ENCODE measurements at regions not wholly inside any gene's neighbourhood (a gene's known extent, or its start where the extent isn't known, plus 50 kb on each side); places are given as distances from the start of the nearest gene placed in this dataset.

GRCh38 chr2:7116511-7116910, 199.3 kb downstream of the RNF144A start:
- H3K9me2 ChIP-seq (replicated peaks; ENCODE audit: control insufficient read depth, low read length): no peaks in the 10 kb centered on the region

DNA sequence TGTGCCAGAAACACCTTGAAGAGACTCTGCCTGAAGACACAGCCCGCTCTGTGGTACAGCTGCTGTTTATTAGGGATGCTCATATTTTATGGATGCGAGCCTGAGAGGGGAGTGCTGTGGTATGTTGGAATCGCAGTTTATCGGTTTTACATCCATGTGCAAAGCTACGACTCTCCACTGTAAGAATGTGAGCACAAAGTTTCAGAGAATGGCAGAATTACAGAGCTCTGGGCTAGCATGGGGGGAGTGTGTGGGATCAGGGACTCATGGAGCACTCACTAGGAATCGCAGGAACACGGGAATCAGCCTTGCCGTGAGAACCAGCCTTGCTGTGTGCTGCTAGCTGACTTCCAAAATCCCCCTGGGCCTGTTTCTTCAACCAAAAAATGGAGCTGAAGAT, 199.9 kb downstream of the RNF144A start:
- no peaks in the 10 kb centered on the region for H3K4me1 ChIP-seq (ENCODE audit: control insufficient read depth, low read length)
- H3K79me2 ChIP-seq (ENCODE audit: control insufficient read depth, low read length): no peaks in the 10 kb centered on the region
- no peaks in the 10 kb centered on the region for H3F3A ChIP-seq (ENCODE audit: control insufficient read depth, insufficient read depth)
- H3K27ac ChIP-seq (ENCODE audit: low read depth, low read length): no peak overlapping the region
- no peaks in the 10 kb centered on the region for H3K36me3 ChIP-seq (ENCODE audit: control insufficient read depth, low read length)
- no peaks in the 10 kb centered on the region for H3K9me2 ChIP-seq (replicated peaks; ENCODE audit: control insufficient read depth, low read length)
- H3K27me3 ChIP-seq (ENCODE audit: control insufficient read depth, low read length): peaks cover 14% of the 10 kb centered on the region
- H3K4me2 ChIP-seq (ENCODE audit: low read length): no peak overlapping the region
- H3K4me3 ChIP-seq (ENCODE audit: low read length): no peak overlapping the region
- TF ChIP-seq, protein P1, sequence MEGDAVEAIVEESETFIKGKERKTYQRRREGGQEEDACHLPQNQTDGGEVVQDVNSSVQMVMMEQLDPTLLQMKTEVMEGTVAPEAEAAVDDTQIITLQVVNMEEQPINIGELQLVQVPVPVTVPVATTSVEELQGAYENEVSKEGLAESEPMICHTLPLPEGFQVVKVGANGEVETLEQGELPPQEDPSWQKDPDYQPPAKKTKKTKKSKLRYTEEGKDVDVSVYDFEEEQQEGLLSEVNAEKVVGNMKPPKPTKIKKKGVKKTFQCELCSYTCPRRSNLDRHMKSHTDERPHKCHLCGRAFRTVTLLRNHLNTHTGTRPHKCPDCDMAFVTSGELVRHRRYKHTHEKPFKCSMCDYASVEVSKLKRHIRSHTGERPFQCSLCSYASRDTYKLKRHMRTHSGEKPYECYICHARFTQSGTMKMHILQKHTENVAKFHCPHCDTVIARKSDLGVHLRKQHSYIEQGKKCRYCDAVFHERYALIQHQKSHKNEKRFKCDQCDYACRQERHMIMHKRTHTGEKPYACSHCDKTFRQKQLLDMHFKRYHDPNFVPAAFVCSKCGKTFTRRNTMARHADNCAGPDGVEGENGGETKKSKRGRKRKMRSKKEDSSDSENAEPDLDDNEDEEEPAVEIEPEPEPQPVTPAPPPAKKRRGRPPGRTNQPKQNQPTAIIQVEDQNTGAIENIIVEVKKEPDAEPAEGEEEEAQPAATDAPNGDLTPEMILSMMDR (IDR thresholded peaks at IDR 0.05; ENCODE audit: low read depth, low read length, poor library complexity, severe bottlenecking): no peak
- no peak for TF ChIP-seq EZH2phosphoT487 (IDR thresholded peaks at IDR 0.05; ENCODE audit: borderline replicate concordance, low read length)
- no peaks in the 10 kb centered on the region for H4K20me1 ChIP-seq (ENCODE audit: control insufficient read depth, insufficient read depth, low read depth, low read length)
- no peaks in the 10 kb centered on the region for H3K9me3 ChIP-seq (ENCODE audit: control insufficient read depth, insufficient read depth, low read length)

More at GRCh38 chr2:7116511-7116910, 199.3 kb downstream of the RNF144A start:
- TF ChIP-seq, protein P1 (IDR thresholded peaks at IDR 0.05; ENCODE audit: low read depth, low read length, poor library complexity, severe bottlenecking): no peak
- no peak for TF ChIP-seq EZH2phosphoT487 (IDR thresholded peaks at IDR 0.05; ENCODE audit: borderline replicate concordance, low read length)
- Histone ChIP-seq H3K27me3 (ENCODE audit: control insufficient read depth, low read length) (peaks cover 14% of the 10 kb centered on the region), H3F3A (ENCODE audit: control insufficient read depth, insufficient read depth) (no peaks in the 10 kb centered on the region), H3K4me2 (ENCODE audit: low read length) (no peak overlapping the region), H3K4me1 (ENCODE audit: control insufficient read depth, low read length) (no peaks in the 10 kb centered on the region), H3K9me3 (ENCODE audit: control insufficient read depth, insufficient read depth, low read length) (no peaks in the 10 kb centered on the region), H3K27ac (ENCODE audit: low read depth, low read length) (no peak overlapping the region), H3K4me3 (ENCODE audit: low read length) (no peak overlapping the region), H3K79me2 (ENCODE audit: control insufficient read depth, low read length) (no peaks in the 10 kb centered on the region), H3K36me3 (ENCODE audit: control insufficient read depth, low read length) (no peaks in the 10 kb centered on the region), H4K20me1 (ENCODE audit: control insufficient read depth, insufficient read depth, low read depth, low read length) (no peaks in the 10 kb centered on the region)

- no peaks in the 10 kb centered on the region for H3K79me2 ChIP-seq (ENCODE audit: control insufficient read depth, low read length)
- H3K9me3 ChIP-seq (ENCODE audit: control insufficient read depth, insufficient read depth, low read length): no peaks in the 10 kb centered on the region
- no peak overlapping the region for H3K4me3 ChIP-seq (ENCODE audit: low read length)
- TF ChIP-seq, protein P1 (IDR thresholded peaks at IDR 0.05; ENCODE audit: low read depth, low read length, poor library complexity, severe bottlenecking): no peak
- no peak for TF ChIP-seq EZH2phosphoT487 (IDR thresholded peaks at IDR 0.05; ENCODE audit: borderline replicate concordance, low read length)
- no peak overlapping the region for H3K4me2 ChIP-seq (ENCODE audit: low read length)
- H3K27ac ChIP-seq (ENCODE audit: low read depth, low read length): no peak overlapping the region
- H3K27me3 ChIP-seq (ENCODE audit: control insufficient read depth, low read length): peaks cover 14% of the 10 kb centered on the region
- H3K4me1 ChIP-seq (ENCODE audit: control insufficient read depth, low read length): no peaks in the 10 kb centered on the region
- H3F3A ChIP-seq (ENCODE audit: control insufficient read depth, insufficient read depth): no peaks in the 10 kb centered on the region
- H3K9me2 ChIP-seq (replicated peaks; ENCODE audit: control insufficient read depth, low read length): no peaks in the 10 kb centered on the region
- H3K36me3 ChIP-seq (ENCODE audit: control insufficient read depth, low read length): no peaks in the 10 kb centered on the region
- H4K20me1 ChIP-seq (ENCODE audit: control insufficient read depth, insufficient read depth, low read depth, low read length): no peaks in the 10 kb centered on the region
These were observed 201.5 kb downstream of the RNF144A start for GRCh38 chr2:7118606-7119131.

Data from DOHH2 (cell line).